Activated CD4-positive, alpha-beta T cell treated with anti-CD3 and anti-CD28 coated beads for 48 hours (primary cell): ENCODE measurements at regions not wholly inside any gene's neighbourhood (a gene's known extent, or its start where the extent isn't known, plus 50 kb on each side); places are given as distances from the start of the nearest gene placed in this dataset.

Experiments used
- DNase-seq: peaks from one replicate; pipeline ENCODE4 v3.0.0-alpha.2; 2020

- no peak for DNase-seq
These were observed 167.0 kb upstream of the UBE2E2 start for GRCh38 chr3:23035927-23036640.

- no peak for DNase-seq
These were observed 166.4 kb upstream of the UBE2E2 start for GRCh38 chr3:23036728-23037127.

GRCh38 chr3:23038471-23038870 is 164.7 kb upstream of the UBE2E2 start:
- DNase-seq, result no peak

GRCh38 chr3:23041918-23042696 is 161.0 kb upstream of the UBE2E2 start:
- DNase-seq, result no peak

- no peak for DNase-seq
These were observed 158.7 kb upstream of the UBE2E2 start for GRCh38 chr3:23044463-23044862.

GRCh38 chr3:23046536-23046935 is 156.6 kb upstream of the UBE2E2 start:
- no peak for DNase-seq

GRCh38 chr3:23051240-23052140 is 151.6 kb upstream of the UBE2E2 start:
- DNase-seq, result no peak

GRCh38 chr3:23052208-23052607 is 150.9 kb upstream of the UBE2E2 start:
- DNase-seq, result no peak

GRCh38 chr3:23052620-23053019 is 150.5 kb upstream of the UBE2E2 start:
- no peak for DNase-seq

GRCh38 chr3:23055733-23056376 is 147.3 kb upstream of the UBE2E2 start:
- DNase-seq, result no peak

GRCh38 chr3:23062582-23062981 is 140.5 kb upstream of the UBE2E2 start:
- DNase-seq, result no peak

GRCh38 chr3:23062982-23063381 is 140.1 kb upstream of the UBE2E2 start:
- no peak for DNase-seq

- no peak for DNase-seq
These were observed 136.0 kb upstream of the UBE2E2 start for GRCh38 chr3:23067116-23067515.

- no peak for DNase-seq
These were observed 135.0 kb upstream of the UBE2E2 start for GRCh38 chr3:23068016-23068728.

- no peak for DNase-seq
These were observed 131.8 kb upstream of the UBE2E2 start for GRCh38 chr3:23071296-23071695.

- DNase-seq, result no peak
These were observed 131.4 kb upstream of the UBE2E2 start for GRCh38 chr3:23071758-23072157.

- no peak for DNase-seq
These were observed 130.4 kb upstream of the UBE2E2 start for GRCh38 chr3:23072693-23073092.

- no peak for DNase-seq
These were observed 129.3 kb upstream of the UBE2E2 start for GRCh38 chr3:23073724-23074305.

GRCh38 chr3:23075496-23075895 is 127.6 kb upstream of the UBE2E2 start:
- DNase-seq, result no peak

GRCh38 chr3:23076437-23076836 is 126.7 kb upstream of the UBE2E2 start:
- DNase-seq, result no peak

GRCh38 chr3:23077126-23077525 is 126.0 kb upstream of the UBE2E2 start:
- DNase-seq, result no peak

- DNase-seq, result no peak
These were observed 124.4 kb upstream of the UBE2E2 start for GRCh38 chr3:23078735-23079134.
